ENCODE measurements at regions not wholly inside any gene's neighbourhood (a gene's known extent, or its start where the extent isn't known, plus 50 kb on each side); places are given as distances from the start of the nearest gene placed in this dataset.

GRCh38 chr5:7970816-7971215 is 101.9 kb downstream of the MTRR start:
- TF ChIP-seq TAF1 (IDR thresholded peaks at IDR 0.05; ENCODE audit: borderline replicate concordance, insufficient read depth, low read length): no peak
- no peak for TF ChIP-seq POLR2AphosphoS5 (IDR thresholded peaks at IDR 0.05; ENCODE audit: low read depth, low read length)
- TF ChIP-seq FOXP2 (optimal IDR thresholded peaks at IDR 0.05; ENCODE audit: borderline replicate concordance, extremely low read depth, extremely low read length, insufficient read depth): no peak
- no peak for TF ChIP-seq REST (IDR thresholded peaks at IDR 0.05; ENCODE audit: insufficient read depth in 1 of 2, low read depth in 2 of 2, low read length in 2 of 2)
- no peak for TF ChIP-seq SIN3A (IDR thresholded peaks at IDR 0.05; ENCODE audit: borderline replicate concordance, insufficient read depth, low read length)

Measured in PFSK-1 (cell line).